Hematopoietic multipotent progenitor cell treated with erythropoietin and hydrocortisone succinate and interleukin-3 and kit ligand, for 4 days (in vitro differentiated cells): ENCODE measurements at regions not wholly inside any gene's neighbourhood (a gene's known extent, or its start where the extent isn't known, plus 50 kb on each side); places are given as distances from the start of the nearest gene placed in this dataset.

Source experiments
- DNase-seq: peaks from one replicate; pipeline ENCODE4 v3.0.0-alpha.2; 2015

GRCh38 chr12:91606662-91607377 lies 424.2 kb upstream of the DCN start:
- DNase-seq = no peak

DNA sequence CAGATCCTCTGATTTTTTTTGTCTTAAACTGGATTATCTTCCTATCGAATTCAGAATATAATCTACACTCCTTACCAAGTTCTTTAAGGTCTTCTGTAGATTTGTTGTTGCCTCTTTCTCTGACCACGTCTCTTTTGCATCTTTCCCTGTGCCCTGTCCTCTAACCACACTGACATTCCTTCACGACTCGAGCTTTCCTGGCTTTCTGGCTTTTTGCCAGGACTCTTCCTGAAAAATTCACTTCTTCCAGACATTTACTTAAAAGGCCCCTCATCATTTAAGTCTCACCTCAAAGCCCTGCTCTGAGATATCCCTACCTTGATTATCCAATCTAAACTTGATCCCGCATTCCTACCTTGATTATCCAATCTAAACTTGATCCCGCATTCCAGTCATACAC lies 422.3 kb upstream of the DCN start:
- DNase-seq = no peak

DNA sequence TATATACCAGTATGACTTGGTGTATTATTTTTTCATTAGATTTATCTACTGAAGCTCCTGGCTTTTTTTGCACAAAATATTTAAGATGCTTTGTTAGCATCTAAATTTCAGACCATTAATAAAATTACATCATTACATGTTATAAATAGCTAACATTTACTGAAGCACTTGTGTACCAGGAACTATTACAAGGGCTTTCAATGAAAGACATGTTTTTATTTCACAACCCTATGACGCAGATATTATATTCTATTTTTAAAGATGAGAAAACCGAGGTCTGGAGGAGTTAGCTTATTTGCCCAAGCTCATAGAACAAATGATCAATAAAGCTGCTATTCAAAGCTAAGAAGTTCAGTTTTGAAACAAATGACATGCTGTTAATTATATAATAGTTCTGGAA lies 420.4 kb upstream of the DCN start:
- no peak for DNase-seq

GRCh38 chr12:91601054-91601453 lies 418.4 kb upstream of the DCN start:
- no peak for DNase-seq

DNA sequence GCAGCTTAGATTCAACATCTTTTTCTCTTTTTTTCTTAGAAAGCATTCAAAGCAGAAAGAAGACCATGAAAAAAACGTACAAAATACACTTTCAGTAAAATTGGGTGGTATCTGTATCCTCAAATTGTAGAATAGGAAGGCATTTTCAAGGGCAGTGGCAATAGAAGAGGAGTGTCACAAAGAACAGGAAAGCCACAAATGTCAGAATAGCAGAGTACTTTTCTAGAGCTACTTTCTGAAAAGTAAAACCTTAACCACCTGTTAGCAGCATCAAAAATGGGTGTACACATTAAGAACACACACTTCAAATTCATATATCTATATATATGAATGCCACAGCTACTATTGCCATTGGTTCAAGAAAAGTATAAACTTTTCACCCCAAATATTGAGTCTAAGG lies 412.1 kb upstream of the DCN start:
- no peak for DNase-seq

- DNase-seq = no peak
Measured at GRCh38 chr12:91591639-91591987, 409.0 kb upstream of the DCN start.

GRCh38 chr12:91590966-91591638 lies 408.5 kb upstream of the DCN start:
- no peak for DNase-seq

DNA sequence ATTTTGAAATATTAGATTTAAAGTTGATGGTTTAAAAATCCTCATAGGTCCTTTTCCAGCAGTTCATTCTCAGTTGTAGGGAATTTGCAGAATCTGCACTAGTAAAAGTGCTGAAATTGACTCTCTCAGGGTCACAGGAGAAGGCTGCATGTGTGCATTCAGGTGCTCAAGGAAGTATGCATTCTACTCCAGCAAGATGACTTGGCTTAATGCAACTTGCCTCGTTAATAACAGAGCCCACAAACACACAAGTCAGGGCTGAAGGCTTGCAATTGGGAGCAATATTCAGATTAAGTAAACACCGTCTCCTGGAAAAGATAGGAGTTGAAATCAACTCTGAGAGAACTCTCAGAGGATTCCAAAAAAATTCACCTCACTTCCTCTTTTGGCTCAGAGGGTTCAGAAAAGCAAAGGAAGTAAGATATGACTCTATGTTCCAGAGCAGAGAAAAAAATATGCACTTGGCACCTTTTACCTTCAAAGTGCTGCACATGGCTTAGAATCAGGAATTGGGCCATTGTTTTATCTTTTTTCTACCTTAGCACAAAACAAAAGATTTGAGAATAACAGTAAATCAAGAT lies 406.3 kb upstream of the DCN start:
- DNase-seq = peak; percentile 3

DNA sequence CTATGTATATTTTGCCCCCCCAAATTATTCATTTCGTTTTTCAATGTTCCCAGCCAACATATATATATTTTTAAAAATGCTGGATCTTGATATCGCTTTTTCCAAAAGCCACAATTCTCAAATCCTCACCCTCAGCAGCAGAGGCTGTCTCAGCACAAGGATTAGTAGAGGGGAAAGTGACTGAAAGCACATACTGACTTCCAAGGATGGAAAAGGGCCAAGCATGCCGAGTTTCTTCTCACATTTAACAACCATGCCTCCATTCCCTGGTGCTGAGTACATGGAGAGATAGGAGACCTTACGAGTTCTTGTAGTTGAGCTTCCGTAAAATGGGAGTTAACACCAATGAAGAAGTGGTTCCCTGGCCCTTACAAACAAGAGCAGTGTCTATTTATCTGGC lies 403.4 kb upstream of the DCN start:
- no peak for DNase-seq

GRCh38 chr12:91582811-91583210 lies 400.2 kb upstream of the DCN start:
- no peak for DNase-seq

- DNase-seq = no peak
Measured at GRCh38 chr12:91579516-91580263, 397.1 kb upstream of the DCN start.

DNA sequence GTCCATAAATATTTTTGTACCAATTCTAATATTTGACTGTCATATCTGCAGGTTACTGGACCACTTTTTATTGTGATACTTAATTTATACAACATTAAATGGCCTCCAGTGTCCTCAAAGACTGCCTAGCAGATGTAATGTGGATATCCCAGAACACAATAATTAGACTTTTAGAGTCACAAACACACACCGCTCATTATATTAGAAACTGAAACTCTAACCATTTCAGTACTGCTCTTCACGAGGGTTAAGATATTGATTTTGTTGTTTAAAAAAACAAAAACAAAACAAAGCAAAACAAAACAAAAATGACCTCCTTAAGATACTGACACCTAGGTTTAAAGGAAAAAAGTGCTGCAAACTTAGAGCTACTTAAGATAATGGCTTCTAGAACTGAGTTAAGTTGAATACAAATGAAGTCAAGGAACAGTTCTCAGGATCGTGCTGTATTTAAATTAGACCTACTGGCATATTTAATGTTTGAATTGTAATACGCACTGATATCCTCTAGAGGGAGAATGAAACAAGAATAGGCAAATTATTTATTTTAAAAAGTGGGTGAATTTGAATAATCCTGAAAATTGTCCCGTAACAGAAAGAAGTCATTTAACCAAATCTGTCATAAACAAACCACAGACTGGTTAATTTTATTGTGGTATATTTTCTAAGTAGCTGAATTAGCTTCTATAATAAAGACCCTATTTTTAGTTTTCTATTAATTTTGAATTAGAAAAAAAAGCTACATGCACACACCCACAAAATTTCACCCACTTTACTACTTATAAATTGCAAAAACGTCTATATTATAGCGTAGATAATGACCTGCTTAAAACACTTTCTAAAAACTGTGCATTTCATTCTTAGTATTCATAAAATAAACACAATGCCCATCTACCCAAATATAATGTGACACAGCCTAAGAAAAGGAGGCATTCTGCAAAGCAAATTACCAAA lies 395.2 kb upstream of the DCN start:
- peak; percentile 57 for DNase-seq

DNA sequence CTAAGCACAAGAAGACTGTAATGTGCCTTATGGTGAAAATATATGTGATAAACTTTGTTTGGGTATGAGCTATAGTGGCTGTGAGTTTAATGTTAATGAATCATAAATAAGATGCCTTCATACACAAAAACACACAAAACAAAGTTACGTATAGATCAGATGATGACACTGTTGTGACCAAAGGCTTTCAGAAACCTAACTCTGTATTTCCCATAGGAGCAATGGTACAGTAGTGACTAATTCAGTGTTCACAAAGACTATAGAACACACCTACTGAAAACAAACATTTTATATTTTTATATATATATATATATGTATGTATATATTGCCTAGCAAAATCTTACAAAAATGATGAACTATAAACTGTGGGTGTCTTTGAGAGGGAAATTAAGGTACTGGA lies 393.8 kb upstream of the DCN start:
- no peak for DNase-seq

DNA sequence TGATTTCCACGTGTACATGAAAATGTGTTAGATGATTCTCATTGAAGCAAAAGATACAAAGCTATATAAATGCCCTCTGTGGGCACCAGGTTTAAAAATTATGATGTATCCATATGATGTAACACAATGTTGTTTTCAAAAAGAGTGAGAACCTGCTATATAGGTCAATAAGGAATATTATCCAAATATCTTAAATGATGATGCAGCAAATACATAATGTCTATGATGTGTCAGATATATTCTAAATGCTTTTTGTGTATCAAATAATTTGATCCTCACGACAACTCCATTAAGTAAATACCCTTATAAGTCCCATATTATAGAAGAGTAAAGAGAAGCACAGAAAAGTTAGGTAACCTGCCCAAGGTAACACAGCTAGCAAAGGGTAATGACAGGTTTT lies 393.0 kb upstream of the DCN start:
- DNase-seq = no peak

- DNase-seq = no peak
Measured at GRCh38 chr12:91574975-91575374, 392.4 kb upstream of the DCN start.

GRCh38 chr12:91574391-91574790 lies 391.8 kb upstream of the DCN start:
- DNase-seq = no peak

GRCh38 chr12:91572869-91573268 lies 390.3 kb upstream of the DCN start:
- DNase-seq = no peak

DNA sequence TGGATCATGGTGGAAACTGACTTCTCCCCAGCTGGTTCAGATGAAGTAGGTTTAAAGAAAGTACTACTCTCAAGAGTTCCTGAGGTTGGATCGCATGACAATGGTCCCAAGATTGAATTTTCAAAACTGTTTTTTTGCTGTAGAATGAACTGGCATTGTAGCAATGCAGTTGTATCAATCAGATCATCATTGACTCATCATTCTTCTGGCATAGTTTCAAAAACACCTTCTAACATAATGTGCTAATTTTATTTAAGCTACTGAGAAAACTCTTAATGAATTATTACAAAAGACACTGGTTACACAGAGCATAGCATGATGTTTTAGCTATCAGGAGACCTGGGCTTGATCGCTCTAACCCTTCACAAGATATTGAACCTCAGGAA lies 384.5 kb upstream of the DCN start:
- DNase-seq = no peak

- DNase-seq = no peak
Measured at GRCh38 chr12:91566328-91567099, 383.9 kb upstream of the DCN start.

GRCh38 chr12:91565846-91566245 lies 383.2 kb upstream of the DCN start:
- no peak for DNase-seq

DNA sequence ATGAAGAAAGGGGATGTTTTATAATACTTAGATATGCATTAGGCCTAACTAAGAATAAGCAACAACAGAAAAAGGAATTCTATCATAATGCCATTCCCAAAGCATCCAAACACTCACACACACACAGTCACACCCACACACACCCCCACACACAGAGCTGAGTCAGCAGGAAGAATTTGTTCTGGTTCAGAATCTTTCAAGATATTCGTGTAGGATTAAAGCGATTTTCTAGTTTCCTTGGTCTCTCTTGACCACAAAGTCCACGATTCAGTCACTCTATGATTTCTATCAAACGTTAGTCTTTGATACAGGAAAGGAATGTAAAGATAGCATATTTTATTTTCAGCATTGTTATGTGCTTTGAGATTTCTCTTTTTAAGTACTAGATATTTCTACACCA lies 382.6 kb upstream of the DCN start:
- no peak for DNase-seq
